ENCODE measurements at regions not wholly inside any gene's neighbourhood (a gene's known extent, or its start where the extent isn't known, plus 50 kb on each side); places are given as distances from the start of the nearest gene placed in this dataset.

- no peak overlapping the region for H3K27ac ChIP-seq (ENCODE audit: low read depth, low read length)
- H3K4me1 ChIP-seq (ENCODE audit: control insufficient read depth, insufficient read depth, low read length, unreplicated experiment), result no peaks in the 10 kb centered on the region
- no peak overlapping the region for H3K4me3 ChIP-seq (ENCODE audit: low read depth, low read length)
- H2AFZ ChIP-seq (ENCODE audit: low read length, unreplicated experiment), result no peak overlapping the region
- H3K27me3 ChIP-seq (ENCODE audit: insufficient read depth, low read length), result no peaks in the 10 kb centered on the region
- H3K36me3 ChIP-seq (ENCODE audit: insufficient read depth, low read length), result no peaks in the 10 kb centered on the region
- H3K79me2 ChIP-seq (ENCODE audit: control insufficient read depth, insufficient read depth, low read length, unreplicated experiment), result no peaks in the 10 kb centered on the region
Measured at GRCh38 chr10:83848677-83849076, 290.6 kb upstream of the GHITM start.

DNA sequence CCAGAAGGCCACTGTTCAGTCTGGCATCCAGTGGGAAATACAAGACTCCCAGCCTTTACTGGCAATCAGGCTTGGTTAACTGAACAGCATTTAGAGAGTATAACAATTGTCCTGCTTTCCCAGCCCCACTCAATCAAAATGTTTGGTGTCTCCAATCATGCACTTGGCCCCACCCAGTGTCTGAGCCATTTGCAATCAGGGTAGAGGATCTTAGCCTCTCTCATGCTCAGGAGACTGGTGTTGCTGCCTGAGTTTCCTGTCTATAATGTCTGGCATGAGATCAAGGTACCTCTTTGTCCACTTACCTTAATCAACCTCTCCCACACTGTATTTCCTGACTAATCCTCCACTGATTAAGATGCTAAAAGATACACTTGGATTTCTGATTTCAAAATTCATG is 290.2 kb upstream of the GHITM start:
- H3K4me1 ChIP-seq (ENCODE audit: control insufficient read depth, insufficient read depth, low read length, unreplicated experiment), result no peaks in the 10 kb centered on the region
- no peaks in the 10 kb centered on the region for H3K79me2 ChIP-seq (ENCODE audit: control insufficient read depth, insufficient read depth, low read length, unreplicated experiment)
- no peaks in the 10 kb centered on the region for H3K36me3 ChIP-seq (ENCODE audit: insufficient read depth, low read length)
- H3K27me3 ChIP-seq (ENCODE audit: insufficient read depth, low read length), result no peaks in the 10 kb centered on the region
- no peak overlapping the region for H3K27ac ChIP-seq (ENCODE audit: low read depth, low read length)
- no peak overlapping the region for H2AFZ ChIP-seq (ENCODE audit: low read length, unreplicated experiment)
- H3K4me3 ChIP-seq (ENCODE audit: low read depth, low read length), result no peak overlapping the region

- H3K4me1 ChIP-seq (ENCODE audit: control insufficient read depth, insufficient read depth, low read length, unreplicated experiment), result no peaks in the 10 kb centered on the region
- H3K79me2 ChIP-seq (ENCODE audit: control insufficient read depth, insufficient read depth, low read length, unreplicated experiment), result no peaks in the 10 kb centered on the region
- H3K27me3 ChIP-seq (ENCODE audit: insufficient read depth, low read length), result no peaks in the 10 kb centered on the region
- no peak overlapping the region for H3K27ac ChIP-seq (ENCODE audit: low read depth, low read length)
- no peak overlapping the region for H3K4me3 ChIP-seq (ENCODE audit: low read depth, low read length)
- no peak overlapping the region for H2AFZ ChIP-seq (ENCODE audit: low read length, unreplicated experiment)
- no peaks in the 10 kb centered on the region for H3K36me3 ChIP-seq (ENCODE audit: insufficient read depth, low read length)
Measured at GRCh38 chr10:83852146-83852545, 287.2 kb upstream of the GHITM start.

- no peaks in the 10 kb centered on the region for H3K79me2 ChIP-seq (ENCODE audit: control insufficient read depth, insufficient read depth, low read length, unreplicated experiment)
- H3K36me3 ChIP-seq (ENCODE audit: insufficient read depth, low read length), result no peaks in the 10 kb centered on the region
- no peaks in the 10 kb centered on the region for H3K4me1 ChIP-seq (ENCODE audit: control insufficient read depth, insufficient read depth, low read length, unreplicated experiment)
- H2AFZ ChIP-seq (ENCODE audit: low read length, unreplicated experiment), result no peak overlapping the region
- H3K4me3 ChIP-seq (ENCODE audit: low read depth, low read length), result no peak overlapping the region
- no peaks in the 10 kb centered on the region for H3K27me3 ChIP-seq (ENCODE audit: insufficient read depth, low read length)
- no peak overlapping the region for H3K27ac ChIP-seq (ENCODE audit: low read depth, low read length)
Measured at GRCh38 chr10:83862723-83863122, 276.6 kb upstream of the GHITM start.

GRCh38 chr10:83863283-83863966 is 275.9 kb upstream of the GHITM start:
- no peaks in the 10 kb centered on the region for H3K4me1 ChIP-seq (ENCODE audit: control insufficient read depth, insufficient read depth, low read length, unreplicated experiment)
- H3K27me3 ChIP-seq (ENCODE audit: insufficient read depth, low read length), result no peaks in the 10 kb centered on the region
- no peak overlapping the region for H2AFZ ChIP-seq (ENCODE audit: low read length, unreplicated experiment)
- no peaks in the 10 kb centered on the region for H3K36me3 ChIP-seq (ENCODE audit: insufficient read depth, low read length)
- no peaks in the 10 kb centered on the region for H3K79me2 ChIP-seq (ENCODE audit: control insufficient read depth, insufficient read depth, low read length, unreplicated experiment)
- no peak overlapping the region for H3K4me3 ChIP-seq (ENCODE audit: low read depth, low read length)
- H3K27ac ChIP-seq (ENCODE audit: low read depth, low read length), result no peak overlapping the region

- H3K4me1 ChIP-seq (ENCODE audit: control insufficient read depth, insufficient read depth, low read length, unreplicated experiment), result no peaks in the 10 kb centered on the region
- no peaks in the 10 kb centered on the region for H3K79me2 ChIP-seq (ENCODE audit: control insufficient read depth, insufficient read depth, low read length, unreplicated experiment)
- no peaks in the 10 kb centered on the region for H3K27me3 ChIP-seq (ENCODE audit: insufficient read depth, low read length)
- H3K27ac ChIP-seq (ENCODE audit: low read depth, low read length), result no peak overlapping the region
- no peak overlapping the region for H2AFZ ChIP-seq (ENCODE audit: low read length, unreplicated experiment)
- no peaks in the 10 kb centered on the region for H3K36me3 ChIP-seq (ENCODE audit: insufficient read depth, low read length)
- no peak overlapping the region for H3K4me3 ChIP-seq (ENCODE audit: low read depth, low read length)
Measured at GRCh38 chr10:83869898-83870297, 269.4 kb upstream of the GHITM start.

GRCh38 chr10:83871187-83872081 is 267.9 kb upstream of the GHITM start:
- Histone ChIP-seq H3K79me2 (ENCODE audit: control insufficient read depth, insufficient read depth, low read length, unreplicated experiment) (no peaks in the 10 kb centered on the region), H3K27ac (ENCODE audit: low read depth, low read length) (no peak overlapping the region), H2AFZ (ENCODE audit: low read length, unreplicated experiment) (no peak overlapping the region), H3K4me3 (ENCODE audit: low read depth, low read length) (no peak overlapping the region), H3K36me3 (ENCODE audit: insufficient read depth, low read length) (no peaks in the 10 kb centered on the region), H3K4me1 (ENCODE audit: control insufficient read depth, insufficient read depth, low read length, unreplicated experiment) (no peaks in the 10 kb centered on the region), H3K27me3 (ENCODE audit: insufficient read depth, low read length) (no peaks in the 10 kb centered on the region)

DNA sequence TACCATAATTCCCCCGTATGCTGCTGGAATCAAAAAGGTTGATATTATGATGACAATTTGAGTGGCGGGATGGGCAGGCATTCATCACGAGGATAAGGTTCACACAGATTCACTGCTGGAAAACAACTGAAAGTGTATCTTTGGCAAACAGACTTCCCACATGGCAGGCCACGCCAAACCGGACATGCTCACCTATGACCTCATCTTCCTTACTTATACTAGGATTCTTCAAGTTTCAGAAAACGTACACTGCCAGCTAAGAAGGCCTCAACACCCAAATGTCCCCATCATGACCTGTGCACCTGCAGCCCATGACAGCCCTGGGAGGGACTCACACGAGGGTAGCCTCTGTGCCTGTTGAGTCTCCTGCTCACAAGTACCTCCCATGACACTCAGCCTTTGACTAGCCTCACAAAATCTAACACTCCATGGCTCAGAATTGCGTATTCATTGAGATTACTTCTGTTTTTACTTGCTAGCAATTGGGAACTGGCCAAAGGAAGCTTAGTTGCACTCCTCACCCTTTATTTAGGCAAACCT is 259.0 kb upstream of the GHITM start:
- no peak overlapping the region for H3K4me3 ChIP-seq (ENCODE audit: low read depth, low read length)
- no peak overlapping the region for H2AFZ ChIP-seq (ENCODE audit: low read length, unreplicated experiment)
- no peaks in the 10 kb centered on the region for H3K4me1 ChIP-seq (ENCODE audit: control insufficient read depth, insufficient read depth, low read length, unreplicated experiment)
- no peaks in the 10 kb centered on the region for H3K36me3 ChIP-seq (ENCODE audit: insufficient read depth, low read length)
- H3K27me3 ChIP-seq (ENCODE audit: insufficient read depth, low read length), result no peaks in the 10 kb centered on the region
- H3K79me2 ChIP-seq (ENCODE audit: control insufficient read depth, insufficient read depth, low read length, unreplicated experiment), result no peaks in the 10 kb centered on the region
- no peak overlapping the region for H3K27ac ChIP-seq (ENCODE audit: low read depth, low read length)

DNA sequence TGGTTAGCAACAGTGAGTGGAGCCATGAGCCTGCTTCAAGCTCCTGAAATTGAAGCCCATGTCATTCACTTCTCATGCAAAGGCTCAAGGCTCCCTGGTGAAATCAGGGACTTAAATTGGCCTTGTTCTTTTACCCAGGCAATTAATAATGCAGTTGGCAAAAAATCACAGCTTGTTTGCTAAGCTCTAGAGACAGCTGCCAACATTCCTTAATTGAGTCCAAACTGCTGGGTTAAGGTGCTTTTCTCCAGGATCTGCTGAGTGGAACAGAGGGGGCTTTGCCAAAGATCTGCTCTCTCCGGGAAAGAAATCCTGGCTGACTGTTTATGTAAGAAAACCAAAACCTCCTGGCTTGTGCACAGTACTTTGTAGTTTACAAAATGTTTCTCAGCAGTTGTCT is 257.6 kb upstream of the GHITM start:
- H3K79me2 ChIP-seq (ENCODE audit: control insufficient read depth, insufficient read depth, low read length, unreplicated experiment), result no peaks in the 10 kb centered on the region
- H3K27me3 ChIP-seq (ENCODE audit: insufficient read depth, low read length), result no peaks in the 10 kb centered on the region
- no peak overlapping the region for H2AFZ ChIP-seq (ENCODE audit: low read length, unreplicated experiment)
- H3K27ac ChIP-seq (ENCODE audit: low read depth, low read length), result no peak overlapping the region
- no peaks in the 10 kb centered on the region for H3K4me1 ChIP-seq (ENCODE audit: control insufficient read depth, insufficient read depth, low read length, unreplicated experiment)
- H3K36me3 ChIP-seq (ENCODE audit: insufficient read depth, low read length), result no peaks in the 10 kb centered on the region
- H3K4me3 ChIP-seq (ENCODE audit: low read depth, low read length), result no peak overlapping the region

DNA sequence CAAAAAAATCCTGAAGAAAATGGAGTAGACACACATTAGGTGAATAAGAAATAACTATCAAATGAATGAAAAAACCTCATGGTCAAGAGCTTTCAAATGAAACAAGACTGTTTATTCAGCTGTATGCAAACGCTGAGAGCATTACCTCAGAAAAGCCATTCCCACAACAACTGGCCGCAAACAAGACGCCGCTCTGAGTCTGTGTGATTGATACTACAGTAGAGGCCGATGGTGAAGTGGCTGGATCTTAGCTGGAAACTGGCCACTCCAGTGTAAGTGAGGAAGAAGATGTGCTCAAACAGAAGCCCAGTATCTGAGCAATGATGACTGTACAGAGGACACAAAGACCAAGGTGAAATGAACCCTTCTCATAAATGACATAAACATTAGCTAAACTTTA is 252.4 kb upstream of the GHITM start:
- Histone ChIP-seq H3K36me3 (ENCODE audit: insufficient read depth, low read length) (no peaks in the 10 kb centered on the region), H2AFZ (ENCODE audit: low read length, unreplicated experiment) (no peak overlapping the region), H3K4me1 (ENCODE audit: control insufficient read depth, insufficient read depth, low read length, unreplicated experiment) (no peaks in the 10 kb centered on the region), H3K27me3 (ENCODE audit: insufficient read depth, low read length) (no peaks in the 10 kb centered on the region), H3K4me3 (ENCODE audit: low read depth, low read length) (no peak overlapping the region), H3K79me2 (ENCODE audit: control insufficient read depth, insufficient read depth, low read length, unreplicated experiment) (no peaks in the 10 kb centered on the region), H3K27ac (ENCODE audit: low read depth, low read length) (no peak overlapping the region)

- no peaks in the 10 kb centered on the region for H3K4me1 ChIP-seq (ENCODE audit: control insufficient read depth, insufficient read depth, low read length, unreplicated experiment)
- H3K4me3 ChIP-seq (ENCODE audit: low read depth, low read length), result no peak overlapping the region
- H3K27me3 ChIP-seq (ENCODE audit: insufficient read depth, low read length), result no peaks in the 10 kb centered on the region
- no peaks in the 10 kb centered on the region for H3K36me3 ChIP-seq (ENCODE audit: insufficient read depth, low read length)
- H3K79me2 ChIP-seq (ENCODE audit: control insufficient read depth, insufficient read depth, low read length, unreplicated experiment), result no peaks in the 10 kb centered on the region
- no peak overlapping the region for H2AFZ ChIP-seq (ENCODE audit: low read length, unreplicated experiment)
- no peak overlapping the region for H3K27ac ChIP-seq (ENCODE audit: low read depth, low read length)
Measured at GRCh38 chr10:83892737-83893136, 246.6 kb upstream of the GHITM start.
